ENCODE measurements at regions not wholly inside any gene's neighbourhood (a gene's known extent, or its start where the extent isn't known, plus 50 kb on each side); places are given as distances from the start of the nearest gene placed in this dataset.

GRCh38 chr2:155766342-155767115 lies 566.0 kb downstream of the NR4A2 start:
- TF ChIP-seq CHD1 (IDR thresholded peaks at IDR 0.05; ENCODE audit: low read depth, low read length): no peak
- no peak for TF ChIP-seq POLR2A (IDR thresholded peaks at IDR 0.05; ENCODE audit: low read depth, low read length)
- TF ChIP-seq MXI1 (IDR thresholded peaks at IDR 0.05; ENCODE audit: borderline replicate concordance, low read depth, low read length): no peak
- TF ChIP-seq CTCF (conservative IDR thresholded peaks at IDR 0.05; ENCODE audit: low read depth, low read length): no peak
- TF ChIP-seq SMC3 (IDR thresholded peaks at IDR 0.05; ENCODE audit: low read depth, low read length): no peak
- TF ChIP-seq BHLHE40 (IDR thresholded peaks at IDR 0.05; ENCODE audit: low read depth, low read length): no peak
- no peak for TF ChIP-seq CEBPB (IDR thresholded peaks at IDR 0.05; ENCODE audit: low read depth, low read length)

Measured in IMR-90 (cell line).